ENCODE measurements at regions not wholly inside any gene's neighbourhood (a gene's known extent, or its start where the extent isn't known, plus 50 kb on each side); places are given as distances from the start of the nearest gene placed in this dataset.

- Histone ChIP-seq H3K27ac (no peak overlapping the region), H3K9me3 (no peaks in the 10 kb centered on the region), H3K4me3 (no peak overlapping the region), H3K4me2 (no peak overlapping the region), H3K4me1 (no peaks in the 10 kb centered on the region)
- ATAC-seq (no peak), FAIRE-seq (no peak), DNase-seq (ENCODE audit: low read depth in 1 of 2, low spot score in 1 of 2) (no peak)
- TF ChIP-seq ELK1 (IDR thresholded peaks at IDR 0.05; ENCODE audit: low read depth, low read length) = no peak
- TF ChIP-seq POLR2AphosphoS2 (conservative IDR thresholded peaks at IDR 0.05; ENCODE audit: low read length) = no peak
- no peak for TF ChIP-seq NFE2L2 (conservative IDR thresholded peaks at IDR 0.05; ENCODE audit: low read length)
- no peak for TF ChIP-seq HOXA7 (CRISPR knock-in tag; IDR thresholded peaks at IDR 0.05)
- 23% methylated on average over 7 of the region's 7 CpGs for whole genome bisulfite sequencing (ENCODE audit: missing lambda C conversion rate)
- ChIA-PET POLR2A (no interaction called here), CTCF (no interaction called here)
Observed at GRCh38 chr14:84959851-84960520, 570.0 kb upstream of the FLRT2 start.

- TF ChIP-seq FOXS1 (CRISPR knock-in tag; IDR thresholded peaks at IDR 0.05) = no peak
- no peak overlapping the region for H3K4me3 ChIP-seq
- DNase-seq (ENCODE audit: low read depth in 1 of 2, low spot score in 1 of 2) (no peak), ATAC-seq (no peak), FAIRE-seq (no peak)
- no peaks in the 10 kb centered on the region for H3K9me3 ChIP-seq
- H3K4me2 ChIP-seq = no peak overlapping the region
- no peaks in the 10 kb centered on the region for H3K4me1 ChIP-seq
- 35% methylated on average over 2 of the region's 2 CpGs for WGBS (ENCODE audit: missing lambda C conversion rate)
- no peak overlapping the region for H3K27ac ChIP-seq
- ChIA-PET POLR2A (no interaction called here), CTCF (no interaction called here)
Observed at GRCh38 chr14:84961637-84962036, 568.3 kb upstream of the FLRT2 start.

- no peak for DNase-seq (ENCODE audit: low read depth in 1 of 2, low spot score in 1 of 2)
- ATAC-seq = no peak
- no peak for TF ChIP-seq NPAS2 (CRISPR knock-in tag; IDR thresholded peaks at IDR 0.05; ENCODE audit: borderline replicate concordance)
- no peak for TF ChIP-seq PBX3 (IDR thresholded peaks at IDR 0.05)
- no peak for TF ChIP-seq HMGXB4 (CRISPR knock-in tag; IDR thresholded peaks at IDR 0.05; ENCODE audit: borderline replicate concordance)
- no peak for TF ChIP-seq EHMT2 (IDR thresholded peaks at IDR 0.05; ENCODE audit: low read depth)
- CTCF ChIA-PET = no interaction called here
- Histone ChIP-seq H3K27ac (no peak overlapping the region), H3K4me2 (no peak overlapping the region), H3K4me1 (no peaks in the 10 kb centered on the region), H3K9me3 (no peaks in the 10 kb centered on the region), H3K4me3 (no peak overlapping the region)
- POLR2A ChIA-PET = no interaction called here
- WGBS (ENCODE audit: missing lambda C conversion rate) = 30% methylated on average over 5 of the region's 5 CpGs
- FAIRE-seq = no peak
Observed at GRCh38 chr14:84963518-84963917, 566.4 kb upstream of the FLRT2 start.

GRCh38 chr14:84965279-84965678, 564.7 kb upstream of the FLRT2 start:
- no peak overlapping the region for H3K4me2 ChIP-seq
- WGBS (ENCODE audit: missing lambda C conversion rate) = 13% methylated on average over 4 of the region's 4 CpGs
- TF ChIP-seq NFE2L2 (conservative IDR thresholded peaks at IDR 0.05; ENCODE audit: low read length) (no peak), EHF (CRISPR knock-in tag; IDR thresholded peaks at IDR 0.05) (no peak), MAFK (IDR thresholded peaks at IDR 0.05; ENCODE audit: partially characterized antibody) (peak; percentile 75), KDM1A (IDR thresholded peaks at IDR 0.05; ENCODE audit: low read depth) (no peak)
- no peak overlapping the region for H3K4me3 ChIP-seq
- FAIRE-seq (no peak), DNase-seq (ENCODE audit: low read depth in 1 of 2, low spot score in 1 of 2) (no peak), ATAC-seq (no peak)
- CTCF ChIA-PET = no interaction called here
- no peaks in the 10 kb centered on the region for H3K4me1 ChIP-seq
- no peaks in the 10 kb centered on the region for H3K9me3 ChIP-seq
- POLR2A ChIA-PET = no interaction called here
- H3K27ac ChIP-seq = no peak overlapping the region

GRCh38 chr14:84969501-84969900, 560.4 kb upstream of the FLRT2 start:
- 3% methylated on average over 4 of the region's 4 CpGs for WGBS (ENCODE audit: missing lambda C conversion rate)
- ChIA-PET CTCF (no interaction called here), POLR2A (no interaction called here)
- no peak; a peak in 1 of 6 replicates for ATAC-seq
- no peak for DNase-seq (ENCODE audit: low read depth in 1 of 2, low spot score in 1 of 2)
- Histone ChIP-seq H3K9me3 (no peaks in the 10 kb centered on the region), H3K4me1 (no peaks in the 10 kb centered on the region), H3K4me3 (no peak overlapping the region), H3K4me2 (no peak overlapping the region), H3K27ac (no peak overlapping the region)
- no peak for FAIRE-seq
- no peak for TF ChIP-seq REST (IDR thresholded peaks at IDR 0.05)
- TF ChIP-seq HDAC2 (IDR thresholded peaks at IDR 0.05) = no peak
- TF ChIP-seq HOXA7 (CRISPR knock-in tag; IDR thresholded peaks at IDR 0.05) = no peak
- no peak for TF ChIP-seq TP53 (CRISPR knock-in tag; IDR thresholded peaks at IDR 0.05)
- TF ChIP-seq RFX5 (IDR thresholded peaks at IDR 0.05) = no peak
- TF ChIP-seq TFCP2L1 (CRISPR knock-in tag; IDR thresholded peaks at IDR 0.05) = no peak
- TF ChIP-seq RNF2 (IDR thresholded peaks at IDR 0.05; ENCODE audit: borderline replicate concordance, low read depth) = no peak
- no peak for TF ChIP-seq NFE2L2 (conservative IDR thresholded peaks at IDR 0.05; ENCODE audit: low read length)
- TF ChIP-seq JUN (IDR thresholded peaks at IDR 0.05) = no peak
- no peak for TF ChIP-seq FOSB (CRISPR knock-in tag; IDR thresholded peaks at IDR 0.05)
